PFSK-1 (cell line): ENCODE measurements at regions not wholly inside any gene's neighbourhood (a gene's known extent, or its start where the extent isn't known, plus 50 kb on each side); places are given as distances from the start of the nearest gene placed in this dataset.

Experiments used
- FOXP2 ChIP-seq: optimal IDR thresholded peaks from 2 replicates; pipeline ENCODE3; 2011; ENCODE audit warnings: borderline replicate concordance, control low read depth, inconsistent platforms; ENCODE audit not compliant: insufficient read depth; ENCODE audit errors: extremely low read length, extremely low read depth
- POLR2AphosphoS5 ChIP-seq: IDR thresholded peaks from 2 replicates; pipeline ENCODE4 v1.6.1; 2012; ENCODE audit warnings: low read depth, mild to moderate bottlenecking, control low read depth, low read length, moderate library complexity
- SIN3A ChIP-seq: IDR thresholded peaks from 2 replicates; pipeline ENCODE4 v1.6.1; 2012; ENCODE audit warnings: mild to moderate bottlenecking, low read length, moderate library complexity, borderline replicate concordance; ENCODE audit not compliant: insufficient read depth
- TAF1 ChIP-seq: IDR thresholded peaks from 2 replicates; pipeline ENCODE4 v1.6.1; 2012; ENCODE audit warnings: low read length, control low read depth, borderline replicate concordance; ENCODE audit not compliant: insufficient read depth
- TF ChIP-seq, protein P1 (sequence below), 2 experiments: IDR thresholded peaks; 2 replicates each; pipeline versions ENCODE4 v1.6.1 to v1.8.0; 2011 to 2012; ENCODE audit warnings: low read depth in 2 of 2, low read length in 2 of 2, control low read depth in 1 of 2, inconsistent platforms in 1 of 2, mild to moderate bottlenecking in 1 of 2, moderate library complexity in 1 of 2; ENCODE audit not compliant: insufficient read depth in 1 of 2

DNA sequence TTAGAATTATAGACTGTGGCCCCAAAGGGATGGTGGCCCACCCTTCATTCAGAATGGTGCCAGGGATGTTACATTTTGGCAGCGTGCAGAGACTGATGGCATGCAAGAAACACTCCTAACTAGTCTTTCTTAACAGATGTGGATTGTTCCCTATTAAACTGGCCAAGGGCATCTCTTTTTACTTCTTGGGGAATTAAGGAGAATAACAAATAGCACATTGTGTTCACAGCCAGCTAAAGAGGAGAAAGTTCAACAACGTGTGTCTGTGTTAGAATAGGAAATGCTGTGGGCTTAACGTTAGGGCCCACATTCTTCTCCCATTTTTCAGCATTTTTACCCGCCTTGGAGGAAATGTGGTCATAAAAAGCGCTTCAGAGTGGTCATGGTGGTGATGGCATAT lies 404.8 kb downstream of the CDH2 start:
- TF ChIP-seq POLR2AphosphoS5 (no peak), FOXP2 (no peak), SIN3A (no peak), TAF1 (no peak)
- TF ChIP-seq, protein P1, sequence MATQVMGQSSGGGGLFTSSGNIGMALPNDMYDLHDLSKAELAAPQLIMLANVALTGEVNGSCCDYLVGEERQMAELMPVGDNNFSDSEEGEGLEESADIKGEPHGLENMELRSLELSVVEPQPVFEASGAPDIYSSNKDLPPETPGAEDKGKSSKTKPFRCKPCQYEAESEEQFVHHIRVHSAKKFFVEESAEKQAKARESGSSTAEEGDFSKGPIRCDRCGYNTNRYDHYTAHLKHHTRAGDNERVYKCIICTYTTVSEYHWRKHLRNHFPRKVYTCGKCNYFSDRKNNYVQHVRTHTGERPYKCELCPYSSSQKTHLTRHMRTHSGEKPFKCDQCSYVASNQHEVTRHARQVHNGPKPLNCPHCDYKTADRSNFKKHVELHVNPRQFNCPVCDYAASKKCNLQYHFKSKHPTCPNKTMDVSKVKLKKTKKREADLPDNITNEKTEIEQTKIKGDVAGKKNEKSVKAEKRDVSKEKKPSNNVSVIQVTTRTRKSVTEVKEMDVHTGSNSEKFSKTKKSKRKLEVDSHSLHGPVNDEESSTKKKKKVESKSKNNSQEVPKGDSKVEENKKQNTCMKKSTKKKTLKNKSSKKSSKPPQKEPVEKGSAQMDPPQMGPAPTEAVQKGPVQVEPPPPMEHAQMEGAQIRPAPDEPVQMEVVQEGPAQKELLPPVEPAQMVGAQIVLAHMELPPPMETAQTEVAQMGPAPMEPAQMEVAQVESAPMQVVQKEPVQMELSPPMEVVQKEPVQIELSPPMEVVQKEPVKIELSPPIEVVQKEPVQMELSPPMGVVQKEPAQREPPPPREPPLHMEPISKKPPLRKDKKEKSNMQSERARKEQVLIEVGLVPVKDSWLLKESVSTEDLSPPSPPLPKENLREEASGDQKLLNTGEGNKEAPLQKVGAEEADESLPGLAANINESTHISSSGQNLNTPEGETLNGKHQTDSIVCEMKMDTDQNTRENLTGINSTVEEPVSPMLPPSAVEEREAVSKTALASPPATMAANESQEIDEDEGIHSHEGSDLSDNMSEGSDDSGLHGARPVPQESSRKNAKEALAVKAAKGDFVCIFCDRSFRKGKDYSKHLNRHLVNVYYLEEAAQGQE (IDR thresholded peaks at IDR 0.05; ENCODE audit: insufficient read depth in 1 of 2, low read depth in 2 of 2, low read length in 2 of 2): no peak

- TF ChIP-seq POLR2AphosphoS5 (no peak), TAF1 (no peak), SIN3A (no peak), FOXP2 (no peak)
- TF ChIP-seq, protein P1 (IDR thresholded peaks at IDR 0.05; ENCODE audit: insufficient read depth in 1 of 2, low read depth in 2 of 2, low read length in 2 of 2): no peak
These were observed 405.4 kb downstream of the CDH2 start for GRCh38 chr18:27771571-27771970.

GRCh38 chr18:27769152-27769551 lies 407.8 kb downstream of the CDH2 start:
- no peak for TF ChIP-seq FOXP2
- TF ChIP-seq SIN3A: no peak
- TF ChIP-seq, protein P1 (IDR thresholded peaks at IDR 0.05; ENCODE audit: insufficient read depth in 1 of 2, low read depth in 2 of 2, low read length in 2 of 2): no peak
- no peak for TF ChIP-seq POLR2AphosphoS5
- TF ChIP-seq TAF1: no peak

DNA sequence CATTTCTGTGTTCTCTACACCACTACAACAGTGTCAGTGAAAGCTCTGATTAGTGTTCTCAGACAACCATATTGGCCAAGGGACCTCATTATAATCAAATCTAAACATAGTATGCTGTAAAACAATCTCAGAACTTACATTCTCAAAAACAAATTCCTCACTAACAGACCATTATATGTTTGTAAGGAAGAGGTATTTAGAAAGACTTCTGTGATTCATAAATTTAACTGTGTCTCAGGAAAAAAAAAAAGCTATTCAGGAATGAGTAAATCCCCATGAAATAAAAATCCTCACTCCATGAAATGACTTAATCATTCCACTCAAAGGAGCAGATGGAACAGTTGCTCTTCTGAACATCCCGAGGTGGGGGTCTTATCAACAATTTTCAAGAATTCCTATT lies 413.0 kb downstream of the CDH2 start:
- TF ChIP-seq TAF1 (no peak), POLR2AphosphoS5 (no peak), FOXP2 (no peak), SIN3A (no peak)
- TF ChIP-seq, protein P1 (IDR thresholded peaks at IDR 0.05; ENCODE audit: insufficient read depth in 1 of 2, low read depth in 2 of 2, low read length in 2 of 2): no peak

- TF ChIP-seq TAF1: no peak
- no peak for TF ChIP-seq POLR2AphosphoS5
- TF ChIP-seq, protein P1 (IDR thresholded peaks at IDR 0.05; ENCODE audit: insufficient read depth in 1 of 2, low read depth in 2 of 2, low read length in 2 of 2): no peak
- TF ChIP-seq FOXP2: no peak
- TF ChIP-seq SIN3A: no peak
These were observed 413.6 kb downstream of the CDH2 start for GRCh38 chr18:27763341-27763740.
